BLaER1 treated with 17β-estradiol and CSF1 and Interleukin-3, amounts not matched to agents 10 nM and 100 nM (cell line): ENCODE measurements at regions not wholly inside any gene's neighbourhood (a gene's known extent, or its start where the extent isn't known, plus 50 kb on each side); places are given as distances from the start of the nearest gene placed in this dataset.
A peak's percentile ranks its signal among the peaks of the same experiment; 100 is the strongest.
"Not testable (repeated sequence)": the region's sequence is repeated elsewhere in the genome, so short reads cannot be mapped to it uniquely, and the experiment has no call there.

Source experiments
- H3K27ac ChIP-seq, 11 experiments: shearing (Covaris generic); formaldehyde crosslinking; 2 replicates each; pipeline ENCODE4 v1.8.1; 2022
- H3K27me3 ChIP-seq, 11 experiments: shearing (Covaris generic); formaldehyde crosslinking; 2 replicates each; pipeline ENCODE4 v1.8.1; 2022
- H3K36me3 ChIP-seq, 11 experiments: shearing (Covaris generic); formaldehyde crosslinking; 2 replicates each; pipeline ENCODE4 v1.8.1; 2022
- H3K4me1 ChIP-seq, 10 experiments: shearing (Covaris generic); formaldehyde crosslinking; 2 replicates each; pipeline ENCODE4 v1.8.1; 2022
- H3K4me2 ChIP-seq, 11 experiments: shearing (Covaris generic); formaldehyde crosslinking; 2 replicates each; pipeline ENCODE4 v1.8.1; 2022
- H3K4me3 ChIP-seq, 10 experiments: shearing (Covaris generic); formaldehyde crosslinking; 2 replicates each; pipeline ENCODE4 v1.8.1; 2022
- H3K9ac ChIP-seq, 11 experiments: shearing (Covaris generic); formaldehyde crosslinking; 2 replicates each; pipeline ENCODE4 v1.8.1; 2022
- H3K9me3 ChIP-seq, 11 experiments: shearing (Covaris generic); formaldehyde crosslinking; replicated peaks in 1 of 11; 2 replicates each; pipeline ENCODE4 v1.8.1; 2022
- H4K20me1 ChIP-seq, 11 experiments: shearing (Covaris generic); formaldehyde crosslinking; 2 replicates each; pipeline ENCODE4 v1.8.1; 2022
- Cebpa-rat ChIP-seq, 11 experiments: shearing (Covaris generic); IDR thresholded peaks; 2 replicates each; pipeline ENCODE4 v1.8.1; 2022

DNA sequence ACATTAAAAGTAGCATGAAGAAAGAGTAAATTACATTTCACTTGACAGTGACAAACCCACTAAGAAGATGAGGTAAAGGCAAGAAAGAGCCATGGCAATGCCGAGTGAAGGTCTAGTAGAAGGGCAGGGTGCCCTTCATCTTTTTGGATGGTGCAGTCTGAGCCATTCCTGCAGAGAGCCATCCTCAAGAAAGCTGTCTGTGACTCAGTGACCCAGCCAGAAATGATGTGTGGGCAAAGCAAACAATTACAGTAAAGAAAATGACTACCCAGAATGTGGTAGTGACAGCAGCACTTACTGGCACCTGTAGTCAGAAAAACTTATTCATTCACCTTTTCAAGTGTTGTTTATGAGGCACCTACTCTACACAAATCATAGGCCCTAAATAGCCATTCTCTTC lies 281.7 kb downstream of the DUSP6 start:
- Histone ChIP-seq H3K27ac (no peak overlapping the region), H3K27me3 (no peaks in the 10 kb centered on the region), H4K20me1 (no peaks in the 10 kb centered on the region), H3K4me3 (no peak overlapping the region), H3K36me3 (no peaks in the 10 kb centered on the region), H3K4me1 (peaks cover 0 to 35% (median 6%) of the 10 kb centered on the region in 10 experiments; a peak in 10 of 20 replicates), H3K9ac (no peak overlapping the region), H3K9me3 (no peaks in the 10 kb centered on the region), H3K4me2 (peak overlapping the region in 1 of 11 experiments; percentile 4; a peak in 2 of 22 replicates)
- no peak for TF ChIP-seq Cebpa-rat (IDR thresholded peaks at IDR 0.05)

DNA sequence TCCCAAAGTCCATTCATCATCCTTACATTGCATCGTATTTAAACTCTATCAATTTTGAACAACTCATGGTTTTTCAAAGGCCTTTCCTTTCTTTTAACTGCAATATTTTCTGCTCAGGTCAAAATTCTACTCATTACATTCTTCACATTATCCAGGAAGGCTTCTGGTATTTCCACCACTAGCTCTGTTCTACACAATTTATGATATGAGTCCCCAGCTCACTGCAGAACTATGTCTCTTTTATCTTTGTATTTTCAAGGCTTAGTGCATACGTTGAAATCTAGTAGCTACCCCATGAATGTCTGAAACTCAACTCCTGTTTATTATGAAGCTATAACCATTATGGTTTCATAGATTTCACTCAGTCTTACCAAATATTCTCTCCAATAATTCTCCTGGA lies 282.9 kb downstream of the DUSP6 start:
- no peak for TF ChIP-seq Cebpa-rat (IDR thresholded peaks at IDR 0.05)
- Histone ChIP-seq H3K4me2 (no peak overlapping the region), H3K4me1 (peaks cover 0 to 35% (median 6%) of the 10 kb centered on the region in 10 experiments; a peak in 10 of 20 replicates)

DNA sequence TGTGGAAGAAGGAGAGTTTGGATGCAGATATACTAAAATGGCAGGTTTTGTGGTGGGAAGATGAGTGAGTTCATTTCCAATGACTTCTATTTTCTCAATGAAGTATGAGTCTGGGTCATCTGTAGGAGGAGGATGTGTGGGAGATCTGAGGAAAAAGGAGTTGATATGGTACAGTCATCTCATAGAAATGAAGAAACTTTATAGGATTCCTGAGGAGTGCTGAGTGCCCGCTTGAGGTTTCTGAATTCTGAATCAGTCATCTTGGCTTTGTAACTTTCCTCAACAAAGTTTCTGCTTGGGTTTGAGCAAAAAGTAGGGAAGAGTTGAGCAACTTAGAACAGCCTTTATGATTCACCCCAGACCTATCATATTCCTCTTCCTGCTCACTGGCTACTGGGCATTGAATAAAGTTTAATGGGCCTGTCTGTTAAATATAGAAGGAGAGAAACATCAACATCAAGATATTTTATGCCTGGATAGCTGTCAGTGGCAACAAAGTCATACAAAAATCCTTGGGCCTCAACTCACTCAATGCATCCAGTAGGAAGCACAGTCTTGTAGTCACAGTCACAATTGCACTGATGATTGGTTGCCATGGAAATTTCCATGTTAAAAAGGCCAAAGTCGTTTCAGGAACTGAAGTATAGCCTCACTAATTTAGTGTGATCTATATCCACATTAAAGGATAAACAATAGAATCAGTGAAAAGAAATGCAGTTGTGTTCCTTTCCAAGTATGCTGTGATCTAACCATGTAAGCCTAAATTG lies 284.7 kb downstream of the DUSP6 start:
- Histone ChIP-seq H4K20me1 (no peaks in the 10 kb centered on the region), H3K4me1 (peaks cover 0 to 35% (median 6%) of the 10 kb centered on the region in 10 experiments; a peak in 10 of 20 replicates), H3K27me3 (no peaks in the 10 kb centered on the region), H3K9ac (no peak overlapping the region), H3K9me3 (no peaks in the 10 kb centered on the region), H3K4me2 (peak overlapping the region in 4 of 11 experiments; percentile 16 to 54 (median 38); a peak in 8 of 22 replicates), H3K4me3 (no peak overlapping the region), H3K36me3 (no peaks in the 10 kb centered on the region), H3K27ac (peak overlapping the region in 3 of 11 experiments; percentile 11 to 44 (median 25); a peak in 3 of 22 replicates)
- no peak for TF ChIP-seq Cebpa-rat (IDR thresholded peaks at IDR 0.05)

More for the DNA sequence above, 282.9 kb downstream of the DUSP6 start:
- Histone ChIP-seq H3K4me3 (no peak overlapping the region), H3K27me3 (no peaks in the 10 kb centered on the region), H3K36me3 (no peaks in the 10 kb centered on the region), H3K9ac (no peak overlapping the region), H4K20me1 (no peaks in the 10 kb centered on the region), H3K27ac (no peak overlapping the region), H3K9me3 (no peaks in the 10 kb centered on the region)

DNA sequence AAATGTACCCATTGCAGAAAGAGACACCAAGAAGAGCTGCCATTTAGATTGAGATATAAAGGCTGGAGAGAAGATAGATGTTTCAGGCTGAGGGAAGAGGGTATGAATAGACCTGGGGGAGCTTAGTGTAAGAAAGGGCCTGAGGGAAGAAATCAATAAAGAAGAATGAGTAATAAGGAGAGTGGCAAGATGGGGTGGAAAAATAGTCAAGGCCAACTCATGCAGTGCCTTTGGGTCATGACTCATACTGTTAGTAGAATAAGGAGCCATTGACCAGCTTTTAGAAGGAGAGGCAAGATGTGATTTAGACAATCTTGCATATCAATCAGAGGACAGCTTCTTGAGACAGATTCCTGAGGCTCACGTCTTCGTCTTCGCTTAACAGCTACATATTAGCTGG lies 287.5 kb downstream of the DUSP6 start:
- Histone ChIP-seq H3K4me2 (peak overlapping the region in 2 of 11 experiments; percentile 5 to 8; a peak in 2 of 22 replicates), H4K20me1 (no peaks in the 10 kb centered on the region), H3K4me1 (peaks cover 0 to 36% (median 12%) of the 10 kb centered on the region in 10 experiments; a peak in 12 of 20 replicates), H3K27ac (no peak overlapping the region), H3K36me3 (no peaks in the 10 kb centered on the region), H3K27me3 (no peaks in the 10 kb centered on the region), H3K4me3 (no peak overlapping the region), H3K9ac (no peak overlapping the region), H3K9me3 (no peaks in the 10 kb centered on the region)
- TF ChIP-seq Cebpa-rat (IDR thresholded peaks at IDR 0.05) = no peak

DNA sequence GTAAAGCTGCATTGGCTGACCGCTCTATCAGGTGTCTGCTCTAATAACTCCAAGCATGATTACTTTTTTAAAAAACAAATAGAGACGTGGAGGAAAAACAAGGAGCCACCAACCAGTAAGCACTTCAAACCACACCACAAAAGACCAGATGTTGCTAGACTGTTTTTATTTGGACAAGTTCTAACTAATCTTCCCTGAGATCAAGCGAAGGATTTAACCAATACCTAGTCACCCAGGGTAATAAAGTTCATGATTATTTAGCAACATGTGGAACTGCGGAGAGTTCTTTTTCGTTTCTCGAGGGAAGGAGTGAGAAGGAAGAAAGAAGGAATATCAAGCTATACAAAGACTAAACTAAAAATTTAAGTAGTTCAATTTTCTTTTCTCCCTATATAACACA lies 288.1 kb downstream of the DUSP6 start:
- H4K20me1 ChIP-seq = no peaks in the 10 kb centered on the region
- no peaks in the 10 kb centered on the region for H3K9me3 ChIP-seq
- no peak overlapping the region for H3K4me2 ChIP-seq
- peaks cover 0 to 42% (median 14%) of the 10 kb centered on the region in 10 experiments; a peak in 12 of 20 replicates for H3K4me1 ChIP-seq
- no peaks in the 10 kb centered on the region for H3K27me3 ChIP-seq
- H3K27ac ChIP-seq = no peak overlapping the region
- H3K9ac ChIP-seq = no peak overlapping the region
- no peak overlapping the region for H3K4me3 ChIP-seq
- H3K36me3 ChIP-seq = no peaks in the 10 kb centered on the region
- no peak for TF ChIP-seq Cebpa-rat (IDR thresholded peaks at IDR 0.05)

DNA sequence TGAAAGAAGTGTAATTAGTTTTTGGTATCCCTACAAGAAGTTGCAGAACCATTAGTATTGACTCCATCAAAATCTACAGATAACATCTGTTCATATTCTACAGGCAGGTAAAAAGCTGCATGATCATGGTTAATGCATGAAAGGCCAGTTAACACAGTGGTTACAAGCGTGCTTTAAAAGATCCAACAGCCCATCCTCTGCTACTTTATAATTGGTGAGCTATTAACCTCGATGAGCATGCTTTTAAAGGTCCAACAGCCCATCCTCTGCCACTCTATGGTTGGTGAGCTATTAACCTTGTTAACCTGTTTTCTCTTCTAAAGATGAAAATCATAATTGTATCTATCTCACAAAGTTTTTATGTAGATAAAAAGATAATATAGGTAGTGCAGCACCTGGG lies 289.3 kb downstream of the DUSP6 start:
- no peaks in the 10 kb centered on the region for H4K20me1 ChIP-seq
- H3K9ac ChIP-seq = no peak overlapping the region
- no peak overlapping the region for H3K4me3 ChIP-seq
- no peaks in the 10 kb centered on the region for H3K27me3 ChIP-seq
- no peak overlapping the region for H3K27ac ChIP-seq
- H3K4me2 ChIP-seq = no peak overlapping the region
- H3K9me3 ChIP-seq = no peaks in the 10 kb centered on the region
- H3K4me1 ChIP-seq = peaks cover 0 to 41% (median 12%) of the 10 kb centered on the region in 10 experiments; a peak in 11 of 20 replicates
- H3K36me3 ChIP-seq = no peaks in the 10 kb centered on the region
- TF ChIP-seq Cebpa-rat (IDR thresholded peaks at IDR 0.05) = no peak

DNA sequence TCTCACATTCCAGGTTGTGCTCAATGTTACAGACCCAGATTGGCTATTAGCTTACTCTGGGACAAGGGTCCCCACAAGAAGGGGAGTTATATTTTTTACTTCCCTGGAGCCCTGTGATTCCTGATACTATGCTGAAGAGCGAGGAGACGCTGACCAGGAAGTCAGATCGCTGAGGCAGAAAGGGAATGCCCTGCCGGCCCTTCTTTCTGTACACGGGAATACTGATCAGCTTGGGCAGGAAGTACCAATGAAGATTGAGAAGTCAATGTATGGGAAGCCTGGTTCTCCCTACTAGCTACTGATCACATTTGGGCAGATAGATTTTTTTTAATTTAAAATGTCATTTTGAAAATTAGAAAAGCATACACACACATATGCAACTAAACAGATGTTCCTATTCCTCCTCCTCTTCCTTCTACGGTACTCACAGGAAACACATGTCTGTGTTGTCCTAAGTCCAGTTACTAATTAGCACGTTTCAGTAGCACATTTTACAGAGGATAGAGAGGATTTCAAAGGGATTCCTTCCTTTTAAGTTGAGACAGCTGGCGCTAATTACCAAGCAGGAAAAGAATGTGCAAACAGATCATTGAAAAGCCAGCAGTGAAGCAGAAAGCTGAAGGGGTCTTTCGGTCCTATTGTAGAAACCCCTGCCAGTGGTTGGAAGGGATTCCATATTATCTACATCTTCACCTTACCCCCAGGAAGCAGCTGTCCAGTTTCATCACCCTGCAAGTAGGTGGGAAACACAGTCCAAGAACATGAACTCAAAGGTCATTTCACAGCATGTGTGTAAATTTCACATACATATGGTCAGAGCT lies 292.4 kb downstream of the DUSP6 start:
- Histone ChIP-seq H3K9ac (no peak overlapping the region), H3K4me1 (peaks cover 0 to 29% (median 8%) of the 10 kb centered on the region in 10 experiments; a peak in 11 of 20 replicates), H3K36me3 (no peaks in the 10 kb centered on the region), H3K4me2 (peak overlapping the region in 10 of 11 experiments; percentile 0 to 63 (median 30); a peak in 13 of 22 replicates), H3K27me3 (no peaks in the 10 kb centered on the region), H3K27ac (no peak overlapping the region), H4K20me1 (no peaks in the 10 kb centered on the region), H3K9me3 (no peaks in the 10 kb centered on the region), H3K4me3 (no peak overlapping the region)
- TF ChIP-seq Cebpa-rat (IDR thresholded peaks at IDR 0.05) = no peak

DNA sequence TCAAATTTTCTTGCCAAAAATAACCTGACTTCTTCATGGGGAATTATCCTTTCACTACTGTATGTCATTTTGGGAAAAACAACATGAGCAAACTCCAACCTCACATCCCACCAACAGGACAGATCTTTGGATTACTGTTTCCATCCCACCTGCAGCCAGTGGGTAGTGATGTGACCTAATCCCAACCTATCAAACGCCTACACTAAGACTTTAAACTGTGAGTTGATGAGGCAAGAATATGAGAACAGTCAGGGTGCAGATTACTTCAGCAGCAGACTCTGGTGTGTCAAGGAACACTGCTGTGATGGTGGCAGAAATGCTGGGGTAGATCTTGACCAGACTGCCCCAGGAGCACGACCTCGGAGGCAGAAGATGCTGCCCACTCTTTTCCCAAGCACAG lies 293.2 kb downstream of the DUSP6 start:
- Histone ChIP-seq H3K4me3 (no peak overlapping the region), H3K9ac (no peak overlapping the region), H3K4me2 (peak overlapping the region in 2 of 11 experiments; percentile 57 to 63; a peak in 3 of 22 replicates), H3K9me3 (peaks cover 0 to 4% (median 0%) of the 10 kb centered on the region in 11 experiments; a peak in 7 of 22 replicates), H3K27ac (no peak overlapping the region), H4K20me1 (no peaks in the 10 kb centered on the region), H3K36me3 (no peaks in the 10 kb centered on the region), H3K4me1 (peaks cover 0 to 37% (median 8%) of the 10 kb centered on the region in 10 experiments; a peak in 11 of 20 replicates), H3K27me3 (no peaks in the 10 kb centered on the region)
- no peak for TF ChIP-seq Cebpa-rat (IDR thresholded peaks at IDR 0.05)

DNA sequence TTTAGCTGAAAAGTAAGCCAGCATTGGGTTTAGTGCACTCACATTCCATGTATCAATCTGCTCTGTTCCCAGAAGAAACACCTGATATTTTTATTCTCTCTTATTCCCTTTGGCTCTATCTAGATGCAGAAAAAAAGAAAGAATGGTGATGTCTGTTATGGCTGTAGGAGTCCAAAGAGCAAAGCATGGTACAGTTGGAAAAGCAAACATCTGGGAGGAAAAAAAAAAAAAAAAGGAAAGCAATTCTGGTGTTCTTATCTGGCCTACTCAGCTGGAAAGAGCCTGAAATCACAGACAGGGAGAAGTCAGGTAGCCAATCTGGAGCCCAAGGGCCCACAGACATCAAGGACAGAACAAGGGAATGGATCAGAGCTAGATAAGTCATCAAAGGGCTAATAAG lies 293.9 kb downstream of the DUSP6 start:
- no peaks in the 10 kb centered on the region for H3K27me3 ChIP-seq
- H3K4me3 ChIP-seq = no peak overlapping the region
- H3K27ac ChIP-seq = no peak overlapping the region
- H4K20me1 ChIP-seq = no peaks in the 10 kb centered on the region
- no peak overlapping the region for H3K9ac ChIP-seq
- TF ChIP-seq Cebpa-rat (IDR thresholded peaks at IDR 0.05) = no peak
- peaks cover 0 to 42% (median 8%) of the 10 kb centered on the region in 10 experiments; a peak in 11 of 20 replicates for H3K4me1 ChIP-seq
- 0 out of 22 replicates have a peak, but pooled peaks cover 0 to 2% (median 0%) of the 10 kb centered on the region in 11 experiments for H3K36me3 ChIP-seq
- H3K9me3 ChIP-seq = peaks cover 3 to 10% (median 6%) of the 10 kb centered on the region in 11 experiments; a peak in 17 of 22 replicates
- H3K4me2 ChIP-seq = no peak overlapping the region

DNA sequence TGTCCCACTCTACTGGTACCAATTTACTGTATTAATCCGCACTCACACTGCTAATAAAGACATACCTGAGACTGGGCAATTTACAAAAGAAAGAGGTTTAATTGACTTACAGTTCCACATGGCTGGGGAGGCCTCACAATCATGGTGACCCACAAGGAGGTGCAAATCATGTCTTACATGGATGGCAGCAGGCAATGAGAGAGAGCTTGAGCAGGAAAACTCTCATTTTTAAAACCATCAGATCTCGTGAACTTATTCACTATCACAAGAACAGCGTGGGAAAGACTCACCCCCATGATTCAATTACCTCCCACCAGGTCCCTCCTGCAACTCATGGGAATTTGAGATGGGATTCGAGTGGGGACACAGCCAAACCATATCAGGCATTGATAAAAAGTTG lies 298.5 kb downstream of the DUSP6 start:
- H3K4me3 ChIP-seq, H3K27me3 ChIP-seq, H4K20me1 ChIP-seq: not testable (repeated sequence)

More for the DNA sequence above, 298.5 kb downstream of the DUSP6 start:
- Histone ChIP-seq H3K36me3 (peaks cover 0 to 12% (median 0%) of the 10 kb centered on the region in 11 experiments; a peak in 5 of 22 replicates), H3K4me1 (peaks cover 0 to 53% (median 3%) of the 10 kb centered on the region in 10 experiments; a peak in 9 of 20 replicates), H3K9me3 (peaks cover 13 to 26% (median 17%) of the 10 kb centered on the region in 11 experiments; a peak in 21 of 22 replicates)
- not testable (repeated sequence) for H3K27ac ChIP-seq, H3K4me2 ChIP-seq, H3K9ac ChIP-seq
